ENCODE measurements at regions not wholly inside any gene's neighbourhood (a gene's known extent, or its start where the extent isn't known, plus 50 kb on each side); places are given as distances from the start of the nearest gene placed in this dataset.

DNA sequence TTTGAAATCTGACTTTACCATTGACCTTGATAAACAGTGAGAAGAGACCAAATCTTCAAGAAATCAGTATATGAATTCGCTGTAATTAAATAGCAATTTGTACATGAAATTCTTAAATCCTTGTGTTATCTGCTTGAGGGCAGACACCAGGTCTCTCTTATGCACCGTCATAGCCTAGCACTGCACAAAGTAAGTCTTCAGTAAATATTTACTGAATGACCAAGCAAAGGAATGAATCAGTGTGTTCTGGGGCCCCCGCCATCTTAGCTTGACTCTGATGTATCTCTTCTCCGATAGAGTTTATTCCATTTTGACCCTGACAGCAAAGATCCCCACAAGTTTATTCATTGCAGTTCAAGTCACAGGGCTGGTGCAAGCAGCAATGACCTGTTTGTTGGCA, 328.0 kb downstream of the TMEM114 start:
- Histone ChIP-seq H3K4me3 (ENCODE audit: extremely low read depth in 1 of 4, insufficient read depth in 2 of 4, low read depth in 3 of 4, low read length in 4 of 4) (no peak overlapping the region), H3K4me2 (ENCODE audit: insufficient read depth in 1 of 2, low read depth in 2 of 2, low read length in 2 of 2) (no peak overlapping the region), H2BK5ac (ENCODE audit: low read depth, low read length) (no peak overlapping the region), H2BK15ac (ENCODE audit: low read length) (no peak overlapping the region), H4K20me1 (replicated peaks in 1 of 2; ENCODE audit: control insufficient read depth in 1 of 2, insufficient read depth in 2 of 2, low read length in 2 of 2) (no peaks in the 10 kb centered on the region), H3K4ac (replicated peaks; ENCODE audit: insufficient read length, low read depth, low read length) (no peak overlapping the region), H3K23me2 (ENCODE audit: low read depth, low read length) (no peaks in the 10 kb centered on the region; the same call in 1 of the 2 replicates), H2BK20ac (ENCODE audit: low read length) (no peak overlapping the region), H3K56ac (replicated peaks; ENCODE audit: insufficient read length, low read depth, low read length) (no peak overlapping the region), H3K79me2 (ENCODE audit: control insufficient read depth in 1 of 2, insufficient read depth in 2 of 2, low read length in 2 of 2) (no peaks in the 10 kb centered on the region), H2BK120ac (replicated peaks; ENCODE audit: low read depth, low read length) (no peak overlapping the region), H3K14ac (ENCODE audit: insufficient read length) (no peak overlapping the region), H3K18ac (ENCODE audit: extremely low read depth, low read length) (no peak overlapping the region), H3K79me1 (ENCODE audit: low read depth, low read length) (no peaks in the 10 kb centered on the region), H3K36me3 (ENCODE audit: control insufficient read depth in 2 of 4, insufficient read depth in 4 of 4, low read length in 3 of 4) (no peaks in the 10 kb centered on the region), H3K23ac (ENCODE audit: insufficient read length) (no peak overlapping the region), H3K27ac (ENCODE audit: low read depth, low read length) (no peak overlapping the region), H3K4me1 (replicated peaks in 1 of 4; ENCODE audit: control insufficient read depth in 3 of 4, insufficient read depth in 4 of 4, low read length in 3 of 4) (peaks cover 2 to 5% (median 3%) of the 10 kb centered on the region in 4 experiments; a peak in 4 of 7 replicates), H2AFZ (ENCODE audit: low read length) (no peak overlapping the region), H4K8ac (ENCODE audit: extremely low read depth, insufficient read depth, low read length) (no peak overlapping the region), H3K9ac (replicated peaks in 1 of 4; ENCODE audit: extremely low read depth in 1 of 4, low read depth in 3 of 4, low read length in 3 of 4) (no peak overlapping the region), H3K27me3 (replicated peaks in 1 of 4; ENCODE audit: control insufficient read depth in 3 of 4, extremely low read depth in 1 of 4, insufficient read depth in 3 of 4, low read length in 3 of 4) (peaks cover 0 to 1% (median 0%) of the 10 kb centered on the region in 4 experiments; a peak in 1 of 7 replicates), H4K91ac (replicated peaks; ENCODE audit: insufficient read length, low read length) (no peak overlapping the region), H4K5ac (ENCODE audit: insufficient read length, low read depth, low read length) (no peak overlapping the region), H2AK5ac (ENCODE audit: low read depth, low read length) (no peak overlapping the region), H2BK12ac (ENCODE audit: low read depth, low read length) (no peak overlapping the region), H3K9me3 (ENCODE audit: insufficient read depth in 2 of 2, low read depth in 1 of 2, low read length in 1 of 2) (no peaks in the 10 kb centered on the region)
- DNase-seq (ENCODE audit: low read depth in 1 of 2, low spot score in 2 of 2) (no peak), FAIRE-seq (no peak)
- no peak for TF ChIP-seq PHF8 (conservative IDR thresholded peaks at IDR 0.05; ENCODE audit: low read depth, low read length)
- 87% methylated on average over 4 of the region's 4 CpGs; no CpG with 5 or more reads in 1 of the 2 experiments for WGBS, 2 experiments (ENCODE audit: extremely low coverage in 1 of 2, insufficient coverage in 1 of 2, insufficient read length in 1 of 2, insufficient replicate concordance in 2 of 2, low coverage in 1 of 2, low lambda C conversion rate in 2 of 2, missing lambda C conversion rate in 1 of 2)
- ChIA-PET CTCF (ENCODE audit: partially characterized antibody) (no interaction called here), POLR2A (ENCODE audit: partially characterized antibody) (no interaction called here)
